ENCODE measurements at regions not wholly inside any gene's neighbourhood (a gene's known extent, or its start where the extent isn't known, plus 50 kb on each side); places are given as distances from the start of the nearest gene placed in this dataset.
"Not testable (repeated sequence)": the region's sequence is repeated elsewhere in the genome, so short reads cannot be mapped to it uniquely, and the experiment has no call there.

GRCh38 chr1:223017291-223017690 lies 125.8 kb downstream of the TLR5 start:
- ATAC-seq = no peak
- intact Hi-C loops (cut with DNase I, micrococcal nuclease) = no loop called here
- Mint-ChIP-seq H3K4me3 (no peak overlapping the region), H3K9me3 (ENCODE audit: low read depth) (no peaks in the 10 kb centered on the region), H3K27me3 (no peaks in the 10 kb centered on the region), H3K4me1 (no peaks in the 10 kb centered on the region), H3K36me3 (ENCODE audit: low read depth) (no peaks in the 10 kb centered on the region), H3K27ac (no peak overlapping the region)
- ChIA-PET CTCF (no interaction called here), POLR2A (no interaction called here)
- DNase-seq = no peak

GRCh38 chr1:223018534-223018933 lies 124.5 kb downstream of the TLR5 start:
- H3K27me3 Mint-ChIP-seq = no peaks in the 10 kb centered on the region

GRCh38 chr1:223019256-223019655 lies 123.8 kb downstream of the TLR5 start:
- Mint-ChIP-seq H3K36me3 (ENCODE audit: low read depth) (no peaks in the 10 kb centered on the region), H3K4me3 (no peak overlapping the region), H3K4me1 (no peaks in the 10 kb centered on the region), H3K27ac (no peak overlapping the region), H3K9me3 (ENCODE audit: low read depth) (no peaks in the 10 kb centered on the region), H3K27me3 (no peaks in the 10 kb centered on the region)
- intact Hi-C loops (cut with DNase I, micrococcal nuclease) = no loop called here
- DNase-seq = no peak
- POLR2A ChIA-PET = no interaction called here
- CTCF ChIA-PET = interaction anchor here (0.8 kb wide), 1 partner anchor 70 kb away, joined by 4 read pairs; no protein-coding TSS in a partner anchor
- ATAC-seq = no peak

More at GRCh38 chr1:223018534-223018933, 124.5 kb downstream of the TLR5 start:
- H3K36me3 Mint-ChIP-seq (ENCODE audit: low read depth) = no peaks in the 10 kb centered on the region
- ChIA-PET CTCF (interaction anchor here (0.8 kb wide), 1 partner anchor 71 kb away, joined by 4 read pairs; no protein-coding TSS in a partner anchor), POLR2A (no interaction called here)
- no peaks in the 10 kb centered on the region for H3K9me3 Mint-ChIP-seq (ENCODE audit: low read depth)
- no peaks in the 10 kb centered on the region for H3K4me1 Mint-ChIP-seq
- H3K27ac Mint-ChIP-seq = no peak overlapping the region
- no peak for ATAC-seq
- no peak for DNase-seq
- H3K4me3 Mint-ChIP-seq = no peak overlapping the region
- intact Hi-C loops (cut with DNase I, micrococcal nuclease) = no loop called here

- H3K27me3 Mint-ChIP-seq = no peaks in the 10 kb centered on the region
- intact Hi-C loops (cut with DNase I, micrococcal nuclease) = no loop called here
Measured at GRCh38 chr1:223020770-223021169, 122.3 kb downstream of the TLR5 start.

GRCh38 chr1:223022641-223023473 lies 120.2 kb downstream of the TLR5 start:
- Mint-ChIP-seq H3K36me3 (ENCODE audit: low read depth) (no peaks in the 10 kb centered on the region), H3K4me1 (no peaks in the 10 kb centered on the region), H3K9me3 (ENCODE audit: low read depth) (no peaks in the 10 kb centered on the region), H3K27me3 (no peaks in the 10 kb centered on the region), H3K27ac (no peak overlapping the region), H3K4me3 (no peak overlapping the region)
- no peak for ATAC-seq
- no peak for DNase-seq
- CTCF ChIA-PET = no interaction called here
- intact Hi-C loops (cut with DNase I, micrococcal nuclease) = no loop called here
- POLR2A ChIA-PET = no interaction called here

More at GRCh38 chr1:223020770-223021169, 122.3 kb downstream of the TLR5 start:
- ChIA-PET POLR2A (no interaction called here), CTCF (no interaction called here)
- no peak for DNase-seq
- Mint-ChIP-seq H3K9me3 (ENCODE audit: low read depth) (no peaks in the 10 kb centered on the region), H3K4me1 (no peaks in the 10 kb centered on the region), H3K36me3 (ENCODE audit: low read depth) (no peaks in the 10 kb centered on the region), H3K4me3 (no peak overlapping the region), H3K27ac (no peak overlapping the region)
- ATAC-seq = no peak

GRCh38 chr1:223023863-223024262 lies 119.2 kb downstream of the TLR5 start:
- no peak overlapping the region for H3K4me3 Mint-ChIP-seq
- DNase-seq = no peak
- no peaks in the 10 kb centered on the region for H3K27me3 Mint-ChIP-seq
- H3K4me1 Mint-ChIP-seq = no peaks in the 10 kb centered on the region
- no peak for ATAC-seq
- no peak overlapping the region for H3K27ac Mint-ChIP-seq
- POLR2A ChIA-PET = no interaction called here
- no peaks in the 10 kb centered on the region for H3K36me3 Mint-ChIP-seq (ENCODE audit: low read depth)
- H3K9me3 Mint-ChIP-seq (ENCODE audit: low read depth) = no peaks in the 10 kb centered on the region
- CTCF ChIA-PET = no interaction called here
- intact Hi-C loops (cut with DNase I, micrococcal nuclease) = no loop called here

- ATAC-seq; DNase-seq; H3K4me3 Mint-ChIP-seq; H3K27me3 Mint-ChIP-seq; H3K9me3 Mint-ChIP-seq (ENCODE audit: low read depth); H3K36me3 Mint-ChIP-seq (ENCODE audit: low read depth); POLR2A ChIA-PET; intact Hi-C loops (cut with DNase I, micrococcal nuclease); H3K27ac Mint-ChIP-seq; CTCF ChIA-PET; H3K4me1 Mint-ChIP-seq: not testable (repeated sequence)
Measured at GRCh38 chr1:223024486-223024885, 118.6 kb downstream of the TLR5 start.

- DNase-seq; H3K36me3 Mint-ChIP-seq (ENCODE audit: low read depth); POLR2A ChIA-PET; H3K4me1 Mint-ChIP-seq; H3K27me3 Mint-ChIP-seq; intact Hi-C loops (cut with DNase I, micrococcal nuclease); H3K4me3 Mint-ChIP-seq; H3K9me3 Mint-ChIP-seq (ENCODE audit: low read depth); H3K27ac Mint-ChIP-seq; ATAC-seq; CTCF ChIA-PET: not testable (repeated sequence)
Measured at GRCh38 chr1:223025190-223025734, 117.8 kb downstream of the TLR5 start.

- CTCF ChIA-PET; H3K9me3 Mint-ChIP-seq (ENCODE audit: low read depth); H3K36me3 Mint-ChIP-seq (ENCODE audit: low read depth); H3K27me3 Mint-ChIP-seq; POLR2A ChIA-PET; H3K4me1 Mint-ChIP-seq; intact Hi-C loops (cut with DNase I, micrococcal nuclease); H3K27ac Mint-ChIP-seq; H3K4me3 Mint-ChIP-seq; ATAC-seq; DNase-seq: not testable (repeated sequence)
Measured at GRCh38 chr1:223026639-223027038, 116.4 kb downstream of the TLR5 start.

DNA sequence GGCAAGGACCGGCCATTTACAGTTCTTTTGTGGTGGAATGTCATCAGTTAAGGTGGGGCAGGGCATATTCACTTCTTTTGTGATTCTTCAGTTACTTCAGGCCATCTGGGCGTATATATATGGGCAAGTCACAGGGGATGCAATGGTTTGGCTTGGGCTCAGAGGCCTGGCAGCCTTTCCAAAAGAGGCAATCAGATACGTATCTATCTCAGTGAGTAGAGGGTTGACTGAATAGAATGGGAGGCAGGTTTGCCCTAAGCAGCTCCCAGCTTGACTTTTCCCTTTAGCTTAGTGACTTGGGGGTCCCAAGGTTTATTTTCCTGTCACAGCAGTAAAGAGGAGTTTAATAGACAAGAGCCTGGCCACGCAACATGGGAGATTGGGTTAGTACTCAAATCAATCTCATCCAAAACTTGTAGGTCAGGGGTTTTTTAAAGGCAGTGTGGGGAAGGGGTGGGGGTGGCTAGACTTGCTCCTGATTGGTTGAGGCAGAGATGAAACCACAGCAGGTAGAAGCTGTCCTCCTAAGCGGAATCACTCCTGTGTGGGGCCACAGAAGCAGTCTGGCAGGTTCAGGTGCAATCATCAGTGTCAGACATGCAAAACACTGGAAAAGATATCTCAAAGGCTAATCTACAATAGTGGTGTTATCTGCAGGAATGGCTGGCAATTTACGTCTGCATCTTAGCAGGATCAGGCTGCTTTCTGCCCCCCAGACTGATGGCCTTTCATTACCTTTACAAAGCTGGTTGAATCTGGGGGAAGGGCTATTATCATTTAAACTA lies 112.9 kb downstream of the TLR5 start:
- Mint-ChIP-seq H3K36me3 (ENCODE audit: low read depth) (no peaks in the 10 kb centered on the region), H3K27ac (no peak overlapping the region), H3K4me1 (no peaks in the 10 kb centered on the region), H3K9me3 (ENCODE audit: low read depth) (no peaks in the 10 kb centered on the region), H3K4me3 (no peak overlapping the region), H3K27me3 (no peaks in the 10 kb centered on the region)
- DNase-seq = no peak
- ChIA-PET CTCF (no interaction called here), POLR2A (no interaction called here)
- intact Hi-C loops (cut with DNase I, micrococcal nuclease) = no loop called here
- no peak for ATAC-seq

- Mint-ChIP-seq H3K36me3 (ENCODE audit: low read depth) (no peaks in the 10 kb centered on the region), H3K27me3 (peaks cover under 1% of the 10 kb centered on the region), H3K4me3 (no peak overlapping the region), H3K27ac (no peak overlapping the region), H3K4me1 (no peaks in the 10 kb centered on the region), H3K9me3 (ENCODE audit: low read depth) (no peaks in the 10 kb centered on the region)
- CTCF ChIA-PET = no interaction called here
- DNase-seq (no peak), ATAC-seq (no peak)
- intact Hi-C loops (cut with DNase I, micrococcal nuclease) = no loop called here
- POLR2A ChIA-PET = no interaction called here
Measured at GRCh38 chr1:223030871-223031400, 112.1 kb downstream of the TLR5 start.
